NOMO-1 treated with dmso at 0.1 percent for 144 hours (cell line): ENCODE measurements at regions not wholly inside any gene's neighbourhood (a gene's known extent, or its start where the extent isn't known, plus 50 kb on each side); places are given as distances from the start of the nearest gene placed in this dataset.

Experiments
- DNase-seq: peaks from one replicate; lab custom pipeline; 2025; ENCODE audit not compliant: unreplicated experiment; lab: John Stamatoyannopoulos, UW

- DNase-seq = no peak
Measured at GRCh38 chr5:58403822-58404433, 56.0 kb downstream of the PLK2 start.

DNA sequence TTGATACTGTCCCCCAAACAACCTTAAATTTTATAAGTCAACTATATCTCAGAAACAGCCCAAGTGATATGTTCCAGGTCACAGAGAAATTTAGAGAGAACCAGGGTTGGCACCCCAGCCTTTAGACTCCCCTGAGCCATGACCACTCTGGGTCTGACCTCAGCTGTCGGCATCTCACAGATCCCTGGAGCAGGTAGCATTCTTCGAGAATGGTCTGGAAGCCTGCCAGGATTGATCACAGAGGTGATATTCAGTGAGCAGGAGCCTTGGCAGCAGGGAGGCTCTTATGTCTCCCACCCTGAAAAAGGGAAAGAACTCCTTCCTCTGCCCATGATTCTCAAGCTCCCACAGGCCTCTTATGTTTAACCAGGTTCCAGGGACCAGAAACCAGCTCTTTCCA is 58.2 kb downstream of the PLK2 start:
- DNase-seq = no peak

GRCh38 chr5:58400737-58401136 is 59.1 kb downstream of the PLK2 start:
- no peak for DNase-seq

- DNase-seq = no peak
Measured at GRCh38 chr5:58399951-58400350, 59.9 kb downstream of the PLK2 start.

GRCh38 chr5:58394339-58394738 is 65.5 kb downstream of the PLK2 start:
- DNase-seq = no peak

DNA sequence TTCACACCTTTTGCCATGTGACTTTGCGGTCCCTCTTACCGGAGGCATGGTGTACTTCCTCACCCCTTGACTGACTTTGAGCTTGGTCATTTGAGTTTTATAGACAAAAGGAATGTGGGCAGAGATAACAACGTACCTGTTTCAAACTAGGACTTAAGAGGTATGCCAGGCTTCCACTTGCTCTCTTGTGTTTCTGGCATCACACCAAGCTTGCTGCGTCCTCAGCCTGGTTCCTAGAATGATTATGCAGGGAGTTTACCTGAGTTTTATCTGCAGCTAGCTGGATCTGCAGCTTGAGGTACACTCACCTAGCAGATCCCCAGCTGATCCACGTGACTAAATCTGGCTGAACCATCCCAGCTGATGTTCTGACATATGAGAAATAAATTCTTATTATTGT is 66.2 kb downstream of the PLK2 start:
- no peak for DNase-seq

DNA sequence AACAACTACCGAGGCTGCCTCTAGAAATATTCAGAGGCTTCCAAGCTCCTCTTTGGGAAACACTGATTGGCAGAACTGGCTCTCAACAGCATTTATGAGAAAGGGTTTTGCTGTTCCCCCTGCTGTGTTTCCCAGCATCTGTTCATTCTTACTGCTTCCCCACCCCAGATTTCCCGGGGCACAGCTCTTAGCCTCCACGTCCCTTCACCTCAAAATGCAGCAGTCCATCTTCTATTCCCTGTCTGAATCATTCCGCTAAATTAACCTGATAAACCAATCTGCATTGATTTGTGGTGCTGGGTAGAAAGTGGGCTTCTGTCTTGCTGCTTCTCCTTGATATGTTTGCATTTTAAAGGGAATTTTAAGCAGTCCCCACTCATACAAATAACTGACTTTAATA is 67.4 kb downstream of the PLK2 start:
- DNase-seq = no peak

DNA sequence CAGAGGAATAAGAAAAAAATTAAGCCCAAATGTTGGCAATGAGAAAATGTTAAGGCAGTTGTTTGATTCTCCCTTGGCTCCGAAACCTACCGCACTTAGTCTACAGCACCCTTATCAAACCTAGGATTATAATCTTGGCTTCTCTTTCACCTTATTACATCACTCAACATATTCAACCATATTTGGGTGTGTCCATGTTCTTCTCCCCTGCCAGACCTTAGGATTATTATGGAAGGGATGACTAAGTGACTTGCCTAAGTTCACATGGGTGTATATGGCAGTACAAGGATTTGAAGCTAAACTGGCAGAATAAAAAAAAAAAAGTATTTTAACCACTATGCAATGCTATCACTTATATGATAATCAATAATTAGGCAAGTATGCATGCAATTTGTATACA is 76.4 kb downstream of the PLK2 start:
- DNase-seq = no peak

- no peak for DNase-seq
Measured at GRCh38 chr5:58382131-58382534, 77.8 kb downstream of the PLK2 start.

DNA sequence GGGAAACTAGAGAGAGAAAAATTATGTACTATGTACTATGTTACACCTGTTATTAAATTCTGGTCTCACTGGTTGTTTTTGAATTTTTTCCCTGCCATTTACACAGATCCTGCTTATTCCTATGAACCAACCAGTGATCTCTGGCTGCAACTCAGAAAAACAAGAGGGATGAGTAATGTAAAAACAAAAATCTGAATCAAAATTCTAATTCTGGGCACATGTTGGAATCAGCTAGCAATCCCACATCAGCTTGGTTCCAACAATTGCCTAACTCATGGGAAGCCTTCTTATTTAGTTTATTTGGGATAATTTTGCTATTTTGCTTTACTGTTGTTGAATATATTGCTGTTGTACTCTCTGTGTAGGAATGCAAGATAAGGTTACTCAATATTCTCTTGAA is 78.3 kb downstream of the PLK2 start:
- no peak for DNase-seq

- DNase-seq = no peak
Measured at GRCh38 chr5:58380655-58381054, 79.2 kb downstream of the PLK2 start.

DNA sequence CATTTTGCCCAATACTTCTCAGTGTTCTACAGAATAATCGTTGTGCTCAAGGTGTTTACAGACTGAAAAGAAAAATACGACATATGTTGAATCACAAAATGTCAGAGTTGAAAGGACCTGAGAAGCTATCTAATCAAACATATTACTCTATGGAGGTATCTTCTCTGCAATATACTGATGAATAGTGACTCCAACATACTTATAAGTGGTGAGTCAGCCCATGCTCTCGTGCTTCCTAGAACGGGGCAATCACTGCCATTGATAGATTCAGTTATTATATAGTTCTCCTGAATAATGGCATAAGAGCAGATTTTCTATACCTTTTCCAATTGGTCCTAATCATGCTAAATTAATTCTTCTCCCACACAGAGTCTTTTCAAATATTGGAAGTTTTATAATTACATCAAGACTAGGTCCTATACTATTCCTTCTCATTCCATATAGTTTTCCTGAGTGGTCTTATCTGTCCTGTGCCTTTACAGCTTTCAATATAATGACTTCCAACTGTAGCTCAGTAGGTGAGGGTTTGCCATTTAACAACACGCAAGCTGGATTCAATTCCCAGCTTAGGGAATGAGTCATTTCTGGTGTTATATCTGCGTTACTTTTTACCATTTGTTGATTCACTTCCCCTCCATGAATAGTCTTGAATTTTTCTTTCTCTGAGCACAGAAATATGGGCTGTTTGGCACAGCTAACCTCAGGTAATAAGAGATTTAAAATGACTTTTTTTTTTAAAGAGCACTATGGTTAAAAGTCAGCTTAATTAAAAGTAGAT is 81.1 kb downstream of the PLK2 start:
- no peak for DNase-seq

GRCh38 chr5:58370606-58371005 is 89.3 kb downstream of the PLK2 start:
- no peak for DNase-seq

GRCh38 chr5:58369513-58370190 is 90.2 kb downstream of the PLK2 start:
- DNase-seq = no peak

- DNase-seq = no peak
Measured at GRCh38 chr5:58366461-58366860, 93.4 kb downstream of the PLK2 start.

DNA sequence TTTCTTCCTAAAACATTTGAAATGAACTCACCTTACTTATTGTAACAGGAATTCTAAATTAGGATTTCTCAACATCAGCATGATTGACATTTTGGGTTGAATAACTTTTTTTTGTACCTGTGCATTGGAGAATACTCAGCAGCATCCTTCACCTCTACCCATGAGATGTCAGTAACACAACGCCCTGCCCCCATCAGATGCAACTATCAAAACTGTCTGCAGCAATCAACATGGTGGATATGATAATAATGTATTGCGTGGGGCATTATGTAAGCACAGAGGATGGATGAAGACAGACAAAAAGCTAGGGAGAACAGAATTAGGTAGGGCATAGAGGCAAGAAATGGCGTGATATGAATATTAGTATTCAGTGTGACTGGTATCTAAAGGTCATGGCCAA is 94.1 kb downstream of the PLK2 start:
- DNase-seq = no peak

DNA sequence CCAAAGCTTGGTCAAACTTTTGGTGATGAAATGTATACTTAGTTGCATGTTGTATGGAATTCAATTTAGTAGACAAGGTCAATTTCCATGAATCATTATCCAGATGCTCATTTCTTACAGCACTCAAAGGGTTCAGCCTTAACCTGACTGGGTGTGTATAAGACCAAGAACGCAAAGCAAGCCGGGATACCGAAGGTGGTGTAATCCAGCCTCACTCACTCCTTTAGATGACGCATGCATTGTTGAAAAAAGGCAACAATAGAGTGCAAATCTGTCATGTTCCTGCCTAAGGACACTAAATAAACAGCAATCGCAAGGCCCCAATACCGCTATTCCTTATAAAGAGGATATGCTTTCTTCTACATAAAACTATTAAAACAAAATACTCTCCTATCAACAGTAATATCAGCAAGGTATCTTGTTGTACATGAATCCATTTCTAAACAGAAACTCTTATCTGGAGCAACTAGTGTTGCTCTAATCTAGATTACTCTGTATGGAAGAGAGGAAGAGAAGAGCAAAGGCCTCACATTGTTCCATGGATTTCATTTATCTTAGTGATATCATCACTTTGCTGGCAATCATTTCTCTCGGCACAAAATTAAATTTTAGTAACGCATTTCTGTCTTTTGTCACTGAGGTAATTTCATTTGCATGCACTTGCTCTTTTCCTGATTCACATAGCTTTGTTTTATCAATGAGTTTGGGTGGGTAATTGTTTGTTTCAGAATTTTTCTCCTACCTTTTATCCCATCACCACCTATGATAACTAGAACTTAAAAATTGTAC is 96.2 kb downstream of the PLK2 start:
- no peak for DNase-seq

- no peak for DNase-seq
Measured at GRCh38 chr5:58362135-58362534, 97.8 kb downstream of the PLK2 start.

DNA sequence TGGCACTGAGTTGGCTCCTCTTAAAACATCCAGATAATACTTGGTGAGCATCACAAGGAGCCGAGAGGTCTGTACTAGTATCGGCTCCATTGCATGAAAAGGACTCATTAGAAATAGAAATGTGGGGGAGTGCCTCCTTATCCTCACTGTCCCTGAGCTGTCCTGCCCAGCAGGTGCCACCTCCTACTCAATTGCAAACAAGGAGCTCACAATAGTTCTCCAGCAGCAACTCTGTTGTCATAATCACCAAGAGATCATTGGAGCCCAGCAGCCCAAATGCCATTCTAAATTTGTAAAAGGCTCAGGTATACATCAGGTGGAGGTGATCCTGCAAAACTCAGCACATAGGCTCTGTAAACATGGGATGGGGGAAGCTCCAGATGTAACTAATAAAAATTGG is 99.1 kb downstream of the PLK2 start:
- no peak for DNase-seq

DNA sequence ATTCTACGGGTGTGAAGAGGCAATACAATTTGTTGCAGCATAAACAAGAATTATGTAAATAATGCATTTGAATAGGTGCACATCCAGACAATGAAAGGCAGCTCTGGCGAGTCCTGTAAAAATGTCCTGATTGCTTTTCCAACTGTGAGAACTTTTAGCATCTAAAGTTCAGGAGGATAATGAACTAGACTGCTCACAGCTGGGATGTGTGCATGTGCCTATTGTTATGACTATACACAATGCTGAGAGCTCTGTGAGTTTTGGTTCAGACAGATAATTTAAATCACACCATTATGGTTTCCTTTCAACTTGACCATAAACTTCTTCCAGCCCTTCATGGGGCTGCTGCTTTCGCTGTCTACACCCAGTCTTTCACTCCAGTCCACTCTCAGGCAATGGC is 99.9 kb downstream of the PLK2 start:
- no peak for DNase-seq

DNA sequence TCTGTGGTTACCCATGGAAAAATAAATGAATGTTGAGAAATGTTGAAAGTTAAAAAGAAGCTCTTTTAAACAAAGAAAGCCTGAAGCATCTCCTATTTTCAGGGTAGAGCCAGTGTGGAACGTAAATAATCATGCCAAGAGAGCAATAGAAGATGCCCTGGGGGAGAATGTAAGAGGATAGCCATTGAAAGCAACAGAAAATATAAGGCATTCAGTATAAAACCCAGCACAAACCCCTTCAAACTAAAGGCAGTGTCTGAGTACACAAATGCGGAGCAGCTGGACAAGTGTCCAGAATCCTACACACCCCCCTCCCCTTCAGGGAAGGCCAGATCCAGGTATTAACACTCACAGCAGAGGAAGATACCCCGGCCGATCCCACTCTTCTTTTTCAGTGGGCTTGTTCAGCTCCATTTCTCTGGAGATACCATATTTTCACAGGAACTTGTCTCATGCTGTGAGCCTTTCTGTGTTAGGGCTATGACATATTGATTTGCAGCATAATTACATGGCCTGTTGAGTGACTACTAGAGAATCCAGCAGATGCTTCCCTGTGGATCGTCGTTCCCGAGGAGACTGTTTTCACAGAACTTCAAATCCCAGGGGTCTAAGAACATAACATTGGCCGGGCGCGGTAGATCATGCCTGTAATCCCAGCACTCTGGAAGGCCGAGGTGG is 101.2 kb downstream of the PLK2 start:
- DNase-seq = no peak
